ENCODE measurements at regions not wholly inside any gene's neighbourhood (a gene's known extent, or its start where the extent isn't known, plus 50 kb on each side); places are given as distances from the start of the nearest gene placed in this dataset.

GRCh38 chr13:108387156-108387555 is 117.6 kb downstream of the TNFSF13B start:
- Histone ChIP-seq H3K27ac (ENCODE audit: low read depth, low read length, severe bottlenecking) (no peak overlapping the region), H3K4me3 (ENCODE audit: extremely low read depth, insufficient read depth, low read length, poor library complexity, severe bottlenecking) (no peak overlapping the region), H3K36me3 (ENCODE audit: control insufficient read depth, insufficient read depth, low read length) (no peaks in the 10 kb centered on the region), H3K9me3 (ENCODE audit: control insufficient read depth, low read length) (no peaks in the 10 kb centered on the region), H3K4me1 (ENCODE audit: control insufficient read depth, insufficient read depth, low read length, poor library complexity, severe bottlenecking) (no peaks in the 10 kb centered on the region)
- WGBS, 2 experiments (ENCODE audit: insufficient coverage in 2 of 2) = 78% methylated on average over 3 of the region's 3 CpGs; no CpG with 5 or more reads in 1 of the 2 experiments

DNA sequence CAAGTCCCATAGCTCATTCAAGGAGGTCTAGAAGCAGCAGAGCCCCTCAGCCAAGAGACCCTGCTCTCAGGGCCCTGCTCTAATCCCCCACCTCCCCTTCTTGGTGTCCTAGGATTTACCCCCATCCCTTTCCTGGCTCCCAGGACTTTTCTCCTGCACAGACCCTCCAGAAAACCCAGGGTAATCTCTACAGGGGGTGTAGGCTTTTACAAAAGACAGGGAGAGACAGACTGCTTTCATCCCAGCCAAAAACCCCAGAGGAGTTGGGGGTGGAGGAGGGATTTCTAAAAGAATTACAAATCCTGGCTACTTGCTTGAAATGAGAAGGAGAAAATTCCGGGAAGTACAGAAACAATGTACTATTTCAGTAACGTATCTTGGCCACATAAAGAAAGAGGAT is 133.3 kb downstream of the TNFSF13B start:
- Histone ChIP-seq H3K36me3 (ENCODE audit: control insufficient read depth, insufficient read depth, low read length) (no peaks in the 10 kb centered on the region), H3K27ac (ENCODE audit: low read depth, low read length, severe bottlenecking) (no peak overlapping the region), H3K4me3 (ENCODE audit: extremely low read depth, insufficient read depth, low read length, poor library complexity, severe bottlenecking) (no peak overlapping the region), H3K9me3 (ENCODE audit: control insufficient read depth, low read length) (no peaks in the 10 kb centered on the region), H3K4me1 (ENCODE audit: control insufficient read depth, insufficient read depth, low read length, poor library complexity, severe bottlenecking) (no peaks in the 10 kb centered on the region)
- WGBS, 2 experiments (ENCODE audit: insufficient coverage in 2 of 2) = 61 to 71% methylated on average over 2 of the region's 2 CpGs

- H3K4me3 ChIP-seq (ENCODE audit: extremely low read depth, insufficient read depth, low read length, poor library complexity, severe bottlenecking) = no peak overlapping the region
- H3K27ac ChIP-seq (ENCODE audit: low read depth, low read length, severe bottlenecking) = no peak overlapping the region
- H3K4me1 ChIP-seq (ENCODE audit: control insufficient read depth, insufficient read depth, low read length, poor library complexity, severe bottlenecking) = no peaks in the 10 kb centered on the region
- no peaks in the 10 kb centered on the region for H3K36me3 ChIP-seq (ENCODE audit: control insufficient read depth, insufficient read depth, low read length)
- no peaks in the 10 kb centered on the region for H3K9me3 ChIP-seq (ENCODE audit: control insufficient read depth, low read length)
- WGBS, 2 experiments (ENCODE audit: insufficient coverage in 2 of 2) = no CpG with 5 or more reads among the region's 2 CpGs
Measured at GRCh38 chr13:108407495-108407894, 138.0 kb downstream of the TNFSF13B start.

DNA sequence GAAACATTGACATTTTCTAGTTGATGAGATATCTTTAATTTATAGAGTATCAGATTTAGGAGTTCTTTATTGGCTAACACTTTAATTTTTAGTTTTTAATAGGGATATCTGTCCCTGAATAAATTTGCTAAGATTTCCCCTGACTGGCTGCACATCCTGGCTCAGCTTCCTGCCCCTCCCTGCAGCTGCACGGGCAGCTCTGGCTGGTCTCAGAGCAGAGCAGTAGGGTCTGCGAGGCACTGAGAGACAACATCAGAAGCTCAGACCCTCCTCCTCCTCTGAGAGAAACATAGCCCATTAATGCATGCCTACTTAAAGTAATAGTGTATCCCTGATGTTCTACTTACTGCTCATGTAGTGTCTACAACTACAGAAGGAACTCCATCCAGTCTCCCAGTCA is 139.2 kb downstream of the TNFSF13B start:
- Histone ChIP-seq H3K4me1 (ENCODE audit: control insufficient read depth, insufficient read depth, low read length, poor library complexity, severe bottlenecking) (no peaks in the 10 kb centered on the region), H3K36me3 (ENCODE audit: control insufficient read depth, insufficient read depth, low read length) (no peaks in the 10 kb centered on the region), H3K27ac (ENCODE audit: low read depth, low read length, severe bottlenecking) (no peak overlapping the region), H3K9me3 (ENCODE audit: control insufficient read depth, low read length) (no peaks in the 10 kb centered on the region), H3K4me3 (ENCODE audit: extremely low read depth, insufficient read depth, low read length, poor library complexity, severe bottlenecking) (no peak overlapping the region)
- WGBS, 2 experiments (ENCODE audit: insufficient coverage in 2 of 2) = 57 to 86% methylated on average over 1 of the region's 2 CpGs

DNA sequence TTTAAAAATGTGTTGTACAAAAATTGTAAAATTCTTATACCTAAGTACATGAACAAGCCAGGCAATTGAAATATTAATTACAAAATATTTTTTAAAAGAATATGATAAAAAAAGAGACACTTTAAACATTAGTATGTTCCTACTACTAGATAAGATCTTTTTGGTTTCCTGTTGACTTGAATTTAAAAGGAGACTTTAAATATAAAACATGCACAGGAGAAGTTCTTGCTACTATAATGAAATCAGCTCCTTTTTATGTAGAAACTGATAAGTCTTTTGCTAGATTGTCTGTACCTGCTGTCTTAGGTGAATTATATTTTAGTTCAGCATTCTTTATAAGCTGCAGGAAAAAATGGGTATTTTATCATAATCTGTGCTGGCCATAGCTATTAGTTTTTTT is 140.2 kb downstream of the TNFSF13B start:
- Histone ChIP-seq H3K4me3 (ENCODE audit: extremely low read depth, insufficient read depth, low read length, poor library complexity, severe bottlenecking) (no peak overlapping the region), H3K4me1 (ENCODE audit: control insufficient read depth, insufficient read depth, low read length, poor library complexity, severe bottlenecking) (no peaks in the 10 kb centered on the region), H3K36me3 (ENCODE audit: control insufficient read depth, insufficient read depth, low read length) (no peaks in the 10 kb centered on the region), H3K27ac (ENCODE audit: low read depth, low read length, severe bottlenecking) (no peak overlapping the region), H3K9me3 (ENCODE audit: control insufficient read depth, low read length) (no peaks in the 10 kb centered on the region)

DNA sequence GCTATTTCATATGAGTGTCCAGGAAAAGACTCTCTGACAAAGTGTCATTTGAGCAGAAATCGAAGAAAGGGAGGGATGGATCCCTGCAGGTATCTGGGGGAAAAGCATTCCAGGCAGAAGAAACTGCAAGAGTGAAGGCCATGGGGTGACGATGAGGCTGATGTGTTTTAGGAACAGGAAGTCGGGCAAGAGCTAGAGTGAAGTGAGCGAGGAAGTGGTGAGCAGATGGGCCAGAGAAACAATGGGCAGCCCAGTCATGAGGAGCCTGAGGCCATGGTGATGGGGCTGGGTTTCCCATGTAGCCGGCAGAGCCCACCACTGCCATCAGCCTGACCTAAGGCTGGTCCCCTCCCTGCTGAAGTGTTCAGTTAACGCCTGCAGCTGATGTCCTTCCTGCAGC is 150.2 kb downstream of the TNFSF13B start:
- 92% methylated on average over 5 to 6 of the region's 6 CpGs for WGBS, 2 experiments (ENCODE audit: insufficient coverage in 2 of 2)
- H3K4me1 ChIP-seq (ENCODE audit: control insufficient read depth, insufficient read depth, low read length, poor library complexity, severe bottlenecking) = no peaks in the 10 kb centered on the region
- no peaks in the 10 kb centered on the region for H3K36me3 ChIP-seq (ENCODE audit: control insufficient read depth, insufficient read depth, low read length)

GRCh38 chr13:108425056-108425455 is 155.5 kb downstream of the TNFSF13B start:
- 82 to 90% methylated on average over 2 to 3 of the region's 4 CpGs for WGBS, 2 experiments (ENCODE audit: insufficient coverage in 2 of 2)
- H3K4me1 ChIP-seq (ENCODE audit: control insufficient read depth, insufficient read depth, low read length, poor library complexity, severe bottlenecking) = no peaks in the 10 kb centered on the region
- H3K27ac ChIP-seq (ENCODE audit: low read depth, low read length, severe bottlenecking) = no peak overlapping the region
- no peaks in the 10 kb centered on the region for H3K9me3 ChIP-seq (ENCODE audit: control insufficient read depth, low read length)
- no peak overlapping the region for H3K4me3 ChIP-seq (ENCODE audit: extremely low read depth, insufficient read depth, low read length, poor library complexity, severe bottlenecking)
- no peaks in the 10 kb centered on the region for H3K36me3 ChIP-seq (ENCODE audit: control insufficient read depth, insufficient read depth, low read length)

More for the DNA sequence above, 150.2 kb downstream of the TNFSF13B start:
- H3K4me3 ChIP-seq (ENCODE audit: extremely low read depth, insufficient read depth, low read length, poor library complexity, severe bottlenecking) = no peak overlapping the region
- H3K9me3 ChIP-seq (ENCODE audit: control insufficient read depth, low read length) = no peaks in the 10 kb centered on the region
- no peak overlapping the region for H3K27ac ChIP-seq (ENCODE audit: low read depth, low read length, severe bottlenecking)

DNA sequence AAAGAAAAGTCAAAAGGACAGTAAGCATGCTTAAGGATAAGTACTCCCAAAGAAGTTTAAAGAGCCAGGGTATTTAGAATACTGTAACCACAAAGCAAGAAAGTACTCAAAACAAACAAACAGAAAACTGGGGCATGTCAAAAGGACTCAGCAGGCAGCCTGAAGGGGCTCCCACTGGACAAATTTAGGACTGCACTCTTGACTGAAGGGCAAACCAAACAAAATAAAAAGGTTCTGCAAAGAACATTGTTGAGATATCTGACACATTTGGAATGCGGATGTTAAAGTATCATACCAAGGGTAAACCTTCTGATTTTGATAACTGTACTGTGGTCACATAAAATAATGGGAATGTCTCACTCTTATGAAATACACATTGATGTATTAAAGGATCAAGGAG is 157.4 kb downstream of the TNFSF13B start:
- Histone ChIP-seq H3K27ac (ENCODE audit: low read depth, low read length, severe bottlenecking) (no peak overlapping the region), H3K4me1 (ENCODE audit: control insufficient read depth, insufficient read depth, low read length, poor library complexity, severe bottlenecking) (no peaks in the 10 kb centered on the region), H3K36me3 (ENCODE audit: control insufficient read depth, insufficient read depth, low read length) (no peaks in the 10 kb centered on the region), H3K4me3 (ENCODE audit: extremely low read depth, insufficient read depth, low read length, poor library complexity, severe bottlenecking) (no peak overlapping the region), H3K9me3 (ENCODE audit: control insufficient read depth, low read length) (no peaks in the 10 kb centered on the region)
- WGBS, 2 experiments (ENCODE audit: insufficient coverage in 2 of 2) = no CpG with 5 or more reads among the region's 1 CpG

- no peaks in the 10 kb centered on the region for H3K36me3 ChIP-seq (ENCODE audit: control insufficient read depth, insufficient read depth, low read length)
- H3K9me3 ChIP-seq (ENCODE audit: control insufficient read depth, low read length) = no peaks in the 10 kb centered on the region
- no peak overlapping the region for H3K27ac ChIP-seq (ENCODE audit: low read depth, low read length, severe bottlenecking)
- no peak overlapping the region for H3K4me3 ChIP-seq (ENCODE audit: extremely low read depth, insufficient read depth, low read length, poor library complexity, severe bottlenecking)
- WGBS, 2 experiments (ENCODE audit: insufficient coverage in 2 of 2) = 71% methylated on average over 2 of the region's 4 CpGs; no CpG with 5 or more reads in 1 of the 2 experiments
- no peaks in the 10 kb centered on the region for H3K4me1 ChIP-seq (ENCODE audit: control insufficient read depth, insufficient read depth, low read length, poor library complexity, severe bottlenecking)
Measured at GRCh38 chr13:108427355-108427754, 157.8 kb downstream of the TNFSF13B start.

DNA sequence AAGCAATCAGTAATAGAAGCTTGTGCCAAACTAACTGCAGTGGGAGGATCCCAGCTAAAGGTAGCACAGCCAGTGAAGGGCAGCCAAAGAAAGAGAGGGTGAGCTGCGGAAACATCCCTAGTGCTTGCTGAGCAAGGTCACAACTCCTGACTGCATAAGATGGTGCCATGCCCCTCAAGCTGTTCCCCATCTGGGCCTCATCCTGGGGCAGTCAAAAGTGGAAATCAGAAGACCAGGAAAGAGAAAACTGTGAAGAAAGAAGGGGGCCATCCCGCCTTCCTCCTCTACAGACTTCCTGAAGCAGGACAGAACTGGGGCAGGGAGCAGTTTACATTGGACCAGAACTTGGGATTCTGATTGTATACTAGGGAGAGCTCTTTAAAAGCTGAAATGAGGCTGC is 159.2 kb downstream of the TNFSF13B start:
- H3K4me3 ChIP-seq (ENCODE audit: extremely low read depth, insufficient read depth, low read length, poor library complexity, severe bottlenecking) = no peak overlapping the region
- no peaks in the 10 kb centered on the region for H3K9me3 ChIP-seq (ENCODE audit: control insufficient read depth, low read length)
- H3K4me1 ChIP-seq (ENCODE audit: control insufficient read depth, insufficient read depth, low read length, poor library complexity, severe bottlenecking) = no peaks in the 10 kb centered on the region
- H3K27ac ChIP-seq (ENCODE audit: low read depth, low read length, severe bottlenecking) = no peak overlapping the region
- WGBS, 2 experiments (ENCODE audit: insufficient coverage in 2 of 2) = 100% methylated on average over 1 to 2 of the region's 2 CpGs
- no peaks in the 10 kb centered on the region for H3K36me3 ChIP-seq (ENCODE audit: control insufficient read depth, insufficient read depth, low read length)

DNA sequence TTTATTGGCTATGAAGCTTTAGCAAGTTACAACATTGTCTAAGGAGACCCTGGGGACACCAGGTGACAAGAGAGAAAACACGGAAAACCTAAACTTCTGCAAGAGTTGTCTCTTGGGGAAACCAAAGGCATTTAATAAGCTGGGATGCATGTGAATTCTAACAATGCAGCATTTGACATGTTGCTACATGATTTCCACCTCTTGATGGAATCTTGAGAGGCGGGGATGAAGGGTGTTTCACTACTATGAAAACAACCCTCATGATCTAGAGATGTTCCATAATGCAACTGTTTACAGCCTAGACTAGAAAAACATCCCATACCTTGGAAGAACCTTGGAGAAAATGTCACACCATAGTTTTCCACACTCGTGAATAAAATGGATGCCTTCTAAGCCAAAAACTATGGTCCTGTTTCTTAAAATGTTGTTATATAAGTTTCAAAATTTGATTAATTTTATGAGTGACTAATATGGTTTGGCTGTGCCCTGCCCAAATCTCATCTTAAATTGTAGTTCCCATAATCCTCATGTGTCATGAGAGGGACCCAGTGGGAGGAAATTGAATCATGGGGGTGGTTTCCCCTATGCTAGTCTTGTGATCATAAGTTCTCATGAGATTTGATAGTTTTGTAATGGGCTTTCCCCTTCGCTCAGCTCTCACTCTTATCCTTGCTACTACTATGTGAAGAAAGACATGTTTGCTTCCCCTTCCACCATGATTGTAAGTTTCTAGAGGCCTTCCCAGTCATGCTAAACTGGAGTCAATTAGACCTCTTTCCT is 164.6 kb downstream of the TNFSF13B start:
- WGBS, 2 experiments (ENCODE audit: insufficient coverage in 2 of 2) = 96 to 100% methylated on average over 2 of the region's 4 CpGs
- Histone ChIP-seq H3K4me3 (ENCODE audit: extremely low read depth, insufficient read depth, low read length, poor library complexity, severe bottlenecking) (no peak overlapping the region), H3K4me1 (ENCODE audit: control insufficient read depth, insufficient read depth, low read length, poor library complexity, severe bottlenecking) (no peaks in the 10 kb centered on the region), H3K9me3 (ENCODE audit: control insufficient read depth, low read length) (no peaks in the 10 kb centered on the region), H3K27ac (ENCODE audit: low read depth, low read length, severe bottlenecking) (no peak overlapping the region), H3K36me3 (ENCODE audit: control insufficient read depth, insufficient read depth, low read length) (no peaks in the 10 kb centered on the region)

Measured in mesodermal cell (in vitro differentiated cells).